ENCODE measurements at regions not wholly inside any gene's neighbourhood (a gene's known extent, or its start where the extent isn't known, plus 50 kb on each side); places are given as distances from the start of the nearest gene placed in this dataset.

DNA sequence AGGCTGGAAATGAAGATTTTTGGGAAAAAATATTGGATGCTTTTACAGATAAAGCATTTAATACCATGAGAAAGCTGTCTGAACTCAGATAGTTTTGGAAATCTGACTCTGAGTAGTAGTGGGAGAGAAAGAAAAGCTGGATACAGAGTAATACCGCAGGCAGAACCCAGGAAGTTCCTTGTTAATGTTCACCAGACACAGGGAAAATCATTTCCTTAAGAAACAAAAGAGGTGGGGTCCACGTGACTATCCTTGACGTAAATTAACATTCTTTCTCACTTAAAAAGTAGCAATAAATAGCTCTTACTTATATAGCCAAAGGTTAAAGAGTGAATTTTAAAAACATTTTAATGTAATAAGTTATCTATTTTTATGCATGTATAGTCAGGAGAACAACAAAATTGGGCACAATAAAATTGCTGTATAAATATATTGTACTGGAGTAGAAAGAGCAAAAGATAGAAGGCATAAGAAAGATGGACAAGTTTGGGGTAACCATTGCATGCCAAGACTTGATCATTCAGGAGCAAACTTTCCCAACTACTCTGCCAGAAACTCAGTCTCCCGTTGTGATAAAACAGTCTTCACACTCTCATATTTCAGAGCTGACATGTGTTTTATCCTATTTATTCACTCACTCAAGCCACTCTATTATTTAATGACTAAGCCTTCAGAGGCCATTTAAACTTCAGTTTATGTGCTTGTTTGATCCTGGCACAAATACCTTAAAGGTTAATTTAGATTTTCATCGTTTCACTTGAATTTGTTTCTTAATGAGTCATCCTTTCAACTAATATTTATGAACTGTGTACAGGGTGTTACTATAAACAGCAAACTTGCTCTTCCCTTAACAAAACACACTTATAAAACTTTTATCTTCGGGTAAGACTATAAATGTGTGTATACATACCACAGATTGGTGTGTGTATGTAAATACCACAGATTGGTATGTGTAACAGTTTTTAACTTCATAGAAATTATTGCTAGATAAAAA lies 143.1 kb downstream of the GNAI1 start:
- H3K4me1 ChIP-seq (ENCODE audit: control insufficient read depth, insufficient read depth, low read length): peaks cover 13% of the 10 kb centered on the region
- ChIA-PET CTCF (interaction anchor here (0.5 to 1.2 kb wide), 2 partner anchors 10 to 182 kb away, joined by 3 to 5 read pairs; no protein-coding TSS in a partner anchor), POLR2A (no interaction called here)
- H3K27ac ChIP-seq (ENCODE audit: extremely low read depth, low read depth, low read length): no peak overlapping the region
- no peaks in the 10 kb centered on the region for H3K36me3 ChIP-seq (ENCODE audit: control insufficient read depth in 2 of 2, insufficient read depth in 1 of 2, low read length in 2 of 2)
- H3K4me3 ChIP-seq (ENCODE audit: low read depth, low read length): no peak overlapping the region
- H3K9me3 ChIP-seq (ENCODE audit: control insufficient read depth, insufficient read depth, low read depth, low read length): no peaks in the 10 kb centered on the region
- TF ChIP-seq ZNF221 (tag by site-specific recombination; IDR thresholded peaks at IDR 0.05; ENCODE audit: borderline replicate concordance) (no peak), KLF8 (tag by site-specific recombination; IDR thresholded peaks at IDR 0.05) (no peak), OVOL3 (tag by site-specific recombination; IDR thresholded peaks at IDR 0.05) (peak; percentile 74; the same call in 1 of the 2 replicates), BCL11A (tag by site-specific recombination; IDR thresholded peaks at IDR 0.05; ENCODE audit: low read depth) (peak; percentile 79; the same call in 1 of the 2 replicates), ZFP41 (tag by site-specific recombination; IDR thresholded peaks at IDR 0.05; ENCODE audit: borderline replicate concordance) (no peak), ZNF426 (tag by site-specific recombination; IDR thresholded peaks at IDR 0.05) (no peak), ZNF138 (tag by site-specific recombination; IDR thresholded peaks at IDR 0.05; ENCODE audit: borderline replicate concordance) (no peak), ZBTB21 (tag by site-specific recombination; IDR thresholded peaks at IDR 0.05) (no peak), ZBTB48 (tag by site-specific recombination; IDR thresholded peaks at IDR 0.05) (no peak), ZNF629 (tag by site-specific recombination; IDR thresholded peaks at IDR 0.05) (peak; percentile 54), ZNF146 (tag by site-specific recombination; IDR thresholded peaks at IDR 0.05) (no peak), ZNF324 (tag by site-specific recombination; IDR thresholded peaks at IDR 0.05) (no peak), ZBTB17 (tag by site-specific recombination; IDR thresholded peaks at IDR 0.05) (0 out of 2 replicates have a peak, but pooled peaks have one; percentile 17), MZF1 (tag by site-specific recombination; IDR thresholded peaks at IDR 0.05; ENCODE audit: borderline replicate concordance) (no peak), KLF16 (tag by site-specific recombination; IDR thresholded peaks at IDR 0.05) (no peak), ZNF621 (tag by site-specific recombination; IDR thresholded peaks at IDR 0.05) (no peak), ZNF416 (tag by site-specific recombination; IDR thresholded peaks at IDR 0.05) (no peak), ZBTB20 (tag by site-specific recombination; IDR thresholded peaks at IDR 0.05) (0 out of 2 replicates have a peak, but pooled peaks have one; percentile 15), ZFP3 (tag by site-specific recombination; IDR thresholded peaks at IDR 0.05; ENCODE audit: low read depth) (no peak), BCL11B (tag by site-specific recombination; IDR thresholded peaks at IDR 0.05; ENCODE audit: low read depth) (peak; percentile 62), ZNF596 (tag by site-specific recombination; IDR thresholded peaks at IDR 0.05) (peak; percentile 9; the same call in 1 of the 2 replicates), YY2 (tag by site-specific recombination; IDR thresholded peaks at IDR 0.05) (no peak), ZNF626 (tag by site-specific recombination; IDR thresholded peaks at IDR 0.05) (no peak)
- TF ChIP-seq, protein P1, sequence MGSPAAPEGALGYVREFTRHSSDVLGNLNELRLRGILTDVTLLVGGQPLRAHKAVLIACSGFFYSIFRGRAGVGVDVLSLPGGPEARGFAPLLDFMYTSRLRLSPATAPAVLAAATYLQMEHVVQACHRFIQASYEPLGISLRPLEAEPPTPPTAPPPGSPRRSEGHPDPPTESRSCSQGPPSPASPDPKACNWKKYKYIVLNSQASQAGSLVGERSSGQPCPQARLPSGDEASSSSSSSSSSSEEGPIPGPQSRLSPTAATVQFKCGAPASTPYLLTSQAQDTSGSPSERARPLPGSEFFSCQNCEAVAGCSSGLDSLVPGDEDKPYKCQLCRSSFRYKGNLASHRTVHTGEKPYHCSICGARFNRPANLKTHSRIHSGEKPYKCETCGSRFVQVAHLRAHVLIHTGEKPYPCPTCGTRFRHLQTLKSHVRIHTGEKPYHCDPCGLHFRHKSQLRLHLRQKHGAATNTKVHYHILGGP (tag by site-specific recombination; IDR thresholded peaks at IDR 0.05): peak; percentile 77
- TF ChIP-seq, protein P2, sequence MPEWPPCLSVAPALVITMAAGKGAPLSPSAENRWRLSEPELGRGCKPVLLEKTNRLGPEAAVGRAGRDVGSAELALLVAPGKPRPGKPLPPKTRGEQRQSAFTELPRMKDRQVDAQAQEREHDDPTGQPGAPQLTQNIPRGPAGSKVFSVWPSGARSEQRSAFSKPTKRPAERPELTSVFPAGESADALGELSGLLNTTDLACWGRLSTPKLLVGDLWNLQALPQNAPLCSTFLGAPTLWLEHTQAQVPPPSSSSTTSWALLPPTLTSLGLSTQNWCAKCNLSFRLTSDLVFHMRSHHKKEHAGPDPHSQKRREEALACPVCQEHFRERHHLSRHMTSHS (tag by site-specific recombination; IDR thresholded peaks at IDR 0.05): no peak
- TF ChIP-seq, protein P3, sequence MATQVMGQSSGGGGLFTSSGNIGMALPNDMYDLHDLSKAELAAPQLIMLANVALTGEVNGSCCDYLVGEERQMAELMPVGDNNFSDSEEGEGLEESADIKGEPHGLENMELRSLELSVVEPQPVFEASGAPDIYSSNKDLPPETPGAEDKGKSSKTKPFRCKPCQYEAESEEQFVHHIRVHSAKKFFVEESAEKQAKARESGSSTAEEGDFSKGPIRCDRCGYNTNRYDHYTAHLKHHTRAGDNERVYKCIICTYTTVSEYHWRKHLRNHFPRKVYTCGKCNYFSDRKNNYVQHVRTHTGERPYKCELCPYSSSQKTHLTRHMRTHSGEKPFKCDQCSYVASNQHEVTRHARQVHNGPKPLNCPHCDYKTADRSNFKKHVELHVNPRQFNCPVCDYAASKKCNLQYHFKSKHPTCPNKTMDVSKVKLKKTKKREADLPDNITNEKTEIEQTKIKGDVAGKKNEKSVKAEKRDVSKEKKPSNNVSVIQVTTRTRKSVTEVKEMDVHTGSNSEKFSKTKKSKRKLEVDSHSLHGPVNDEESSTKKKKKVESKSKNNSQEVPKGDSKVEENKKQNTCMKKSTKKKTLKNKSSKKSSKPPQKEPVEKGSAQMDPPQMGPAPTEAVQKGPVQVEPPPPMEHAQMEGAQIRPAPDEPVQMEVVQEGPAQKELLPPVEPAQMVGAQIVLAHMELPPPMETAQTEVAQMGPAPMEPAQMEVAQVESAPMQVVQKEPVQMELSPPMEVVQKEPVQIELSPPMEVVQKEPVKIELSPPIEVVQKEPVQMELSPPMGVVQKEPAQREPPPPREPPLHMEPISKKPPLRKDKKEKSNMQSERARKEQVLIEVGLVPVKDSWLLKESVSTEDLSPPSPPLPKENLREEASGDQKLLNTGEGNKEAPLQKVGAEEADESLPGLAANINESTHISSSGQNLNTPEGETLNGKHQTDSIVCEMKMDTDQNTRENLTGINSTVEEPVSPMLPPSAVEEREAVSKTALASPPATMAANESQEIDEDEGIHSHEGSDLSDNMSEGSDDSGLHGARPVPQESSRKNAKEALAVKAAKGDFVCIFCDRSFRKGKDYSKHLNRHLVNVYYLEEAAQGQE (tag by site-specific recombination; IDR thresholded peaks at IDR 0.05): no peak
- TF ChIP-seq, protein P4, sequence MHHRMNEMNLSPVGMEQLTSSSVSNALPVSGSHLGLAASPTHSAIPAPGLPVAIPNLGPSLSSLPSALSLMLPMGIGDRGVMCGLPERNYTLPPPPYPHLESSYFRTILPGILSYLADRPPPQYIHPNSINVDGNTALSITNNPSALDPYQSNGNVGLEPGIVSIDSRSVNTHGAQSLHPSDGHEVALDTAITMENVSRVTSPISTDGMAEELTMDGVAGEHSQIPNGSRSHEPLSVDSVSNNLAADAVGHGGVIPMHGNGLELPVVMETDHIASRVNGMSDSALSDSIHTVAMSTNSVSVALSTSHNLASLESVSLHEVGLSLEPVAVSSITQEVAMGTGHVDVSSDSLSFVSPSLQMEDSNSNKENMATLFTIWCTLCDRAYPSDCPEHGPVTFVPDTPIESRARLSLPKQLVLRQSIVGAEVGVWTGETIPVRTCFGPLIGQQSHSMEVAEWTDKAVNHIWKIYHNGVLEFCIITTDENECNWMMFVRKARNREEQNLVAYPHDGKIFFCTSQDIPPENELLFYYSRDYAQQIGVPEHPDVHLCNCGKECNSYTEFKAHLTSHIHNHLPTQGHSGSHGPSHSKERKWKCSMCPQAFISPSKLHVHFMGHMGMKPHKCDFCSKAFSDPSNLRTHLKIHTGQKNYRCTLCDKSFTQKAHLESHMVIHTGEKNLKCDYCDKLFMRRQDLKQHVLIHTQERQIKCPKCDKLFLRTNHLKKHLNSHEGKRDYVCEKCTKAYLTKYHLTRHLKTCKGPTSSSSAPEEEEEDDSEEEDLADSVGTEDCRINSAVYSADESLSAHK (tag by site-specific recombination; IDR thresholded peaks at IDR 0.05): peak; percentile 56; the same call in 1 of the 2 replicates
- TF ChIP-seq, protein P5, sequence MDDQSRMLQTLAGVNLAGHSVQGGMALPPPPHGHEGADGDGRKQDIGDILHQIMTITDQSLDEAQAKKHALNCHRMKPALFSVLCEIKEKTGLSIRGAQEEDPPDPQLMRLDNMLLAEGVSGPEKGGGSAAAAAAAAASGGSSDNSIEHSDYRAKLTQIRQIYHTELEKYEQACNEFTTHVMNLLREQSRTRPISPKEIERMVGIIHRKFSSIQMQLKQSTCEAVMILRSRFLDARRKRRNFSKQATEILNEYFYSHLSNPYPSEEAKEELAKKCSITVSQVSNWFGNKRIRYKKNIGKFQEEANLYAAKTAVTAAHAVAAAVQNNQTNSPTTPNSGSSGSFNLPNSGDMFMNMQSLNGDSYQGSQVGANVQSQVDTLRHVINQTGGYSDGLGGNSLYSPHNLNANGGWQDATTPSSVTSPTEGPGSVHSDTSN (CRISPR knock-in tag; IDR thresholded peaks at IDR 0.05): no peak

All from HEK293 (cell line).